ENCODE measurements at regions not wholly inside any gene's neighbourhood (a gene's known extent, or its start where the extent isn't known, plus 50 kb on each side); places are given as distances from the start of the nearest gene placed in this dataset.

GRCh38 chr3:110816008-110816407, 255.6 kb upstream of the NECTIN3 start:
- TF ChIP-seq ZNF274 (IDR thresholded peaks at IDR 0.05; ENCODE audit: low read depth, low read length) (no peak), YY1 (IDR thresholded peaks at IDR 0.05; ENCODE audit: insufficient read depth, insufficient read length) (no peak)

Data from NT2/D1 (cell line).